Right cardiac atrium (tissue), 5 donors: ENCODE measurements at regions not wholly inside any gene's neighbourhood (a gene's known extent, or its start where the extent isn't known, plus 50 kb on each side); places are given as distances from the start of the nearest gene placed in this dataset.
"Not testable (repeated sequence)": the region's sequence is repeated elsewhere in the genome, so short reads cannot be mapped to it uniquely, and the experiment has no call there.

ENCODE experiments used
- ATAC-seq, 2 donors: fragments of 200-7000 bp; cut with Tn5 transposase; one replicate each; pipeline versions ENCODE4 v1.8.0 to v1.9.1; 2020; ENCODE audit warnings: moderate library complexity in 2 of 2, mild to moderate bottlenecking in 1 of 2
- DNase-seq, 3 donors: peaks; one replicate each; pipeline ENCODE4 v3.0.0-alpha.2; 2020
- H3K27ac ChIP-seq: one replicate; pipeline ENCODE4 v1.5.1; 2013; ENCODE audit warnings: mild to moderate bottlenecking, low read length, control low read depth, moderate library complexity
- H3K27me3 ChIP-seq: one replicate; pipeline ENCODE4 v1.6.1; 2013; ENCODE audit not compliant: control insufficient read depth, insufficient read depth
- H3K4me1 ChIP-seq: one replicate; pipeline ENCODE4 v1.6.1; 2013; ENCODE audit warnings: low read length; ENCODE audit not compliant: control insufficient read depth, insufficient read depth
- H3K4me3 ChIP-seq: one replicate; pipeline ENCODE4 v1.5.1; 2013; ENCODE audit warnings: low read length, control low read depth
- H3K9me3 ChIP-seq: one replicate; pipeline ENCODE4 v1.6.1; 2013; ENCODE audit warnings: low read length; ENCODE audit not compliant: control insufficient read depth
- WGBS: extraction: QIAGEN DNeasy Blood & Tissue Kit; methylation state at CpG from one replicate; pipeline ENCODE4 v1.1.7; 2013; 5-methylcytosine and 5-hydroxymethylcytosine counted together
- intact Hi-C, 4 donors: fragments of 100-400 bp; cut with DNase I; formaldehyde crosslinking; loops; one replicate each; pipeline versions ENCODE4 v1.11.0 to v1.14.0; 2022 to 2023
- donor health status: healthy with polysubstance abuse.
- donor health status: DM: no; HTN: yes; CAD: no.
- donor health status: DM: no; HTN: no; CAD: no.
- donor health status: DM: no; HTN: yes; CAD: no; lungs with severe emphysema.
- donor health status: DM: yes; HTN: yes; CAD: no.

DNA sequence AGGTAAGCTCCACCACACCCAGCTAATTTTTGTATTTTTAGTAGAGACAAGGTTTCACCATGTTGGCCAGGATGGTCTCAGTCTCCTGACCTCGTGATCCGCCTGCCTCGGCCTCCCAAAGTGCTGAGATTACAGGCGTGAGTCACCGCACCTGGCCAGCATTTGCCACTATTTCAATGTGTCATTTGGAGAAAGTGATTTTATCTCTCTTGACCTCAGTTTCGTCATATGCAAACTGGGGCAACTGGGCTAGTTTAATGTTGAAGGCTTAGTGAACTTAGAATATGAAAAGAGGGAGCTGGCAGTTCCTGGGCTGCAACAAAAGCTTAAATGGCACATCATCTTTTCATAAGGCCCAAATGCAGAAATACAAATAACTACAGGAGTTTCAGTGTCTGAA is 88.6 kb upstream of the DYNAP start:
- H3K4me3 ChIP-seq, H3K27ac ChIP-seq, intact Hi-C loops, H3K27me3 ChIP-seq, ATAC-seq, DNase-seq, H3K4me1 ChIP-seq, H3K9me3 ChIP-seq: not testable (repeated sequence)
- WGBS = 89% methylated on average over 6 of the region's 6 CpGs

DNA sequence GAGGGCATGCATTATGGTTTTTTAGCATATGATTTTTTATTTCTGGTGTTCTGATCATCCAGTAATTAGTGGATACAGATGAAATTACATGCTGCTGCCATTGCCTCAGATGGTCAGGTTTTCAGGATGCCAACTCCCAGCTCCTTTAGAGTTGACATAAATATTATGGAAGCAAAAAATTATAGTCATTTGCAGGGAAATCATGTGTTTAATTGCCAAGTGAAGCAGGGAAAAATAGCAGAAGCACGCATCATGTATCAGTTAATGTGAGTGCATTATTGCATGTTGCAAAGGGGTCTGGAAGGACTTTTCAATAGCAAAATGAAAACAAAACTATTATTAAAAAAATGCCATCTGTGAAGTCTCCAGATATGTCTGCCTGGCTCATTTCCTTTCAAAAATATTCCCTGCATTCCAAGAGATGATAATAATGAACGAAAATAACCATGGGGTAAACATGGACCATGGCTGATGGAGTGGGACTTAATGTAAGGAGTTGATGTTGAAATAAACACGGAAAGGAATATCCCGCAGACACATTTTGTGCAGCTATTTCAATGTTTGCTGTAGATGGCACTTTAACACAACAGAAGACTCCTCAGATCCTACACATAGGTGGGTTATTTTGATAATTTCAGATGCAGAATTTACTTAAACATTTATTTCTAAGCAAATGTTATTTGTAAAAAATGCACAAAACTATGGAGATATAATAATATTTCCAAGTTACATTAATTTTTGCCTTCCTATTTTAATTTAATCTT is 87.7 kb upstream of the DYNAP start:
- 40% methylated on average over 4 of the region's 4 CpGs for WGBS
- DNase-seq = no peak
- no peak overlapping the region for H3K4me3 ChIP-seq
- no peaks in the 10 kb centered on the region for H3K4me1 ChIP-seq
- no peaks in the 10 kb centered on the region for H3K27me3 ChIP-seq
- intact Hi-C loops = no loop called here
- H3K9me3 ChIP-seq = no peaks in the 10 kb centered on the region
- H3K27ac ChIP-seq = no peak overlapping the region
- ATAC-seq = no peak

DNA sequence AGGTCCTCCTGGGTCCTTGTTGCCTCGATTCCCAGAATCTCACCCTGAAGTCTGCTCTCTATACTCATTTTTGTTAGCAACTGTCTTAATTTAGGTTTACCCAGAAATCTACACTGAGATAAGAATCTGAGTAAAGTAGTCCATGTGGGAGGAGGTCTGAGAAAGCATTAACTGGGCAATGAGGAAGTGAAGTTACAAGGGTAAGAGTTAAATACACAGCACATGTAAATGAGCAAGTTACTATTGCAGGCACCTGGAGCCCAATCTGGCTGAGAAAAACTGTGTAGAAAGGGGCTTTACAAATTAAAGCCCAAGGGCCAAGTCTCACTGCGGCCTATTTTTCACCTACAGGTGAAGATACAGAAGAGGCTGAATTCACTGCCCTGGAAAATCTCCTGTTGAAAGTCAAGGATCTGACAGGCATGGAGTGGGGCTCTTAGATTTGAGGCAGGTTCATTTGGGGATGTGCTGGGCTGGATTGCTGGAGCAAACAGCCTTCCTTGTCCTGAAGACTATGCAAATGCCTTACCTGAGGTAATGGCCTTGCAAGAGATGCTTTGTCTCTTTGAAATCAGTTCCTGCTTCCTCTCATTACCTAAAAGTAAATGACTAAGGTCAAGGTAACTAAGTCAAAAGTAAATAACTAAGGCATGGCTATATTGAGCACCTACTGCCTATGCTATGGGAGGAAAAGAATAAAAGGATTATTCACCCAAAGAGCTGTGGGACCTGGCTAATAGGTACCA is 84.4 kb upstream of the DYNAP start:
- ATAC-seq (no peak), DNase-seq (no peak)
- Histone ChIP-seq H3K9me3 (no peaks in the 10 kb centered on the region), H3K4me3 (no peak overlapping the region), H3K27me3 (no peaks in the 10 kb centered on the region), H3K27ac (no peak overlapping the region), H3K4me1 (no peaks in the 10 kb centered on the region)
- WGBS = 88% methylated on average over 2 of the region's 2 CpGs
- intact Hi-C loops = no loop called here

DNA sequence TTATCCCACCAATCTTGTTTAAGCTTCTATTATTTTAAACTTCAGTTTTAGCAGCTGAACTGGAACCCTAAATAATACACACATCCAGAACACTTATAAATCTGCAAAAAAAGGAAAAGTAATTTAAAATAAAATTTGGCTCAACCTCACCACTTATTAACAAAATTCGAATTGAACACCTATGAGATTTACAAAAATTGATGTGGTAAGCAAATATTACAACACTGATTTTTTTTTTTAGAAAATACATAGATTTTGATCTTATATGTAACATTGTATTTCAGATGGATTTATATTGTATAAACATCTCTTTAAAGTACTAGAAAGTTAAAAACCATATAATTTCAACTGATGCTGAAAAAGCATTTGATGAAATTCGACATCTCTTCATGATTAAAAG is 81.3 kb upstream of the DYNAP start:
- ATAC-seq (no peak), DNase-seq (no peak)
- no peaks in the 10 kb centered on the region for H3K9me3 ChIP-seq
- 65% methylated on average over 2 of the region's 2 CpGs for WGBS
- no peak overlapping the region for H3K4me3 ChIP-seq
- no peaks in the 10 kb centered on the region for H3K27me3 ChIP-seq
- H3K4me1 ChIP-seq = no peaks in the 10 kb centered on the region
- intact Hi-C loops = no loop called here
- H3K27ac ChIP-seq = no peak overlapping the region

DNA sequence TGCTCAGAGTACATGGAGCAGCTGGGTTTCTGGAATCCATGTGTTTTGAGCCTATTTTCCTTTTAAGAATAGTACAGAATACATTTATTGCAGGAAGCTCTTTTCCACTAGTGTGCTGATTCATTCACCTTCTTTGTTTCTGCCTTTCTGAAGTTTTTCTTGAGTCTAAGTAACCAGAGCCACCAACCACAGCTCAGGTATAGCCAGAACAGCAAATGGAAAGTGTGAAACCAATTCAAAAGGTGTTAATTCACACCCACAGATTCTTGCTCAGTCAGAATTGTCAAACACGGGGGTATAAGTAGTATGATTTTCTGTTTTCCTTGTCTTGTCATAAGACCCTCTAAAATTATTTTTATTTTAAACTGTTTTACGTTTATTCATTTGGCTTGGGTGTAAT is 75.9 kb upstream of the DYNAP start:
- ATAC-seq (no peak), DNase-seq (no peak)
- Histone ChIP-seq H3K27me3 (no peaks in the 10 kb centered on the region), H3K27ac (no peak overlapping the region), H3K4me1 (no peaks in the 10 kb centered on the region), H3K4me3 (no peak overlapping the region), H3K9me3 (no peaks in the 10 kb centered on the region)
- intact Hi-C loops = no loop called here
- WGBS = 57% methylated on average over 2 of the region's 2 CpGs

DNA sequence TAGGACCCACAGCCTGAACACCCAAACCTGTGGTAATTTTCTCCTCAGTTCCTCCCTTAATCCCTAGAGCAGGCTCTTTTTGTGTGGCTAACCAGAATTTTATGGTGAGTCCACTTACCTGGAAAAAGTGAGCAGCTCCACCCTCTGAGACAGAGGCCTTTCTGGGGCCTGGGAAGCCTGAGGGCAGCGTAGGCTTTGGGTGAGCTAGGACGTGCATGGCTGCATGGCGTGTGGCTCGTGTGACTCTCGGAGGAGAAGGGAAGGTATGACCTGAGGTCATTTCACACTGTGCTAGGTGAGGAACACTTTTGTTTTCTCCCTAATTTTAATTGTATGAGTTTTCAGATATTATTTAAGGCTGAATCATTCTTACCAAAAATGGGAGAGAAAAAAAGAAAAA is 73.5 kb upstream of the DYNAP start:
- ATAC-seq (no peak), DNase-seq (no peak)
- H3K27me3 ChIP-seq = no peaks in the 10 kb centered on the region
- no peak overlapping the region for H3K4me3 ChIP-seq
- H3K4me1 ChIP-seq = no peaks in the 10 kb centered on the region
- WGBS = 90% methylated on average over 5 of the region's 5 CpGs
- no peaks in the 10 kb centered on the region for H3K9me3 ChIP-seq
- intact Hi-C loops = no loop called here
- no peak overlapping the region for H3K27ac ChIP-seq

DNA sequence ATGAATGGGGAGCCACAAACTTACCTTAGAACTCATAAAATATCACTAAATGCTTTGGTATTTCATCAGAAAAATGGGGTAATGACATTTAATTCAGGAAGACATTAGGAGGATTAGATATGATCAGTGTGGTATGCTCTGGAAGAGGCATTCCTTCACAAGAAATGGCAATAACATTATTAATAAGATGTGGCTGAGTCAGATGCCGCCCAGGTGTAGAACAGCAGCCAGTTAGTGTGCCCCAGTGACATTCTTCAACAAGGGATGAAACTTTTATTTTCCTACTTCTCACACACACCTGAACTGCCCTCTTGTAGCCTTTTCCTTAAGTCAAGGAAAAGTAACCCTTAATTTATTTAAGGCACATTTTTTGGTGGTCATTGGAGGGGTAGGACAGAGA is 69.2 kb upstream of the DYNAP start:
- Histone ChIP-seq H3K27ac (no peak overlapping the region), H3K9me3 (no peaks in the 10 kb centered on the region), H3K27me3 (no peaks in the 10 kb centered on the region), H3K4me3 (no peak overlapping the region), H3K4me1 (no peaks in the 10 kb centered on the region)
- intact Hi-C loops = no loop called here
- DNase-seq (no peak), ATAC-seq (no peak)
- WGBS = 81% methylated on average over 1 of the region's 1 CpG

DNA sequence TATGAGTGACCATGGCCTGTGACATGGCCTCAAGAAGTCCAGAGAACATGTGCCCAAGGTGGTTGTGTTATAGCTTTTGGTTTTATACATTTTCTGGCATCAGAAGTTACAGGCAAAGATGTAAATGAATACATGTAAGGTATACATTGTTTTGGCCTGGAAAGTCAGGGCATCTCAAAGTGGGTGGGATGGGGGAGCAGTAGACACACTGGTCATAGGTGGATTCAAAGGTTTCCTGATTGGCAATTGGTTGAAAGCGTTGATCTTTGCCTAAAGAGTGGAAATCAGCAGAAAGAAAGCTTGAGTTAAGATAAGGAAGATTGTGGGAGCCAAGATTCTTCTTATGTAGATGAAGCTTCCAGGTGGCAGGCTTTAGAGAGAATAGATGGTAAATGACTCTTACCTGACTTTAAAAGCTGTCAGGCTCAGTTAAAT is 62.1 kb upstream of the DYNAP start:
- 31% methylated on average over 1 of the region's 1 CpG for WGBS
- no peak for ATAC-seq

DNA sequence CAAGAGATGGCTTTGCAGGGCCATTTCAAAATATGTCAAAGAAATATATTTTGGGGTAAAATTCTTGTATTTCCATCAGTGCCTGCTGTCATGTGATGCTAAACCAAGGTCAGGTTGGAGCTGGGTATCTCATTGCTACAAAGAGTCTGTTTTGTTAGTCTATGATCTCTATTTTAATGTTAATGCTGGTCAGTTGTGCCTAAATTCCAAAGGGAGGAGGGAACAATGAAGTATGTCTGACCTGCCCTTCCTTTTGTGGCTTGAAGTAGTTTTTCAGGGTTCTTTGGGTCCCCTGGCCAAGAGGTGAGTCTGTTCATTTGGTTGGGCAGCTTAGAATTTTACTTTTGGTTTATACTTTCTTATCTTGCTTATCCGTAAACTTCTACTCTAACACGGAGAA is 61.6 kb upstream of the DYNAP start:
- Histone ChIP-seq H3K27me3 (no peaks in the 10 kb centered on the region), H3K4me3 (no peak overlapping the region), H3K9me3 (peaks cover 2% of the 10 kb centered on the region), H3K4me1 (no peaks in the 10 kb centered on the region), H3K27ac (no peak overlapping the region)
- DNase-seq (no peak), ATAC-seq (no peak)
- WGBS = 41% methylated on average over 2 of the region's 2 CpGs
- intact Hi-C loops = no loop called here

More for the DNA sequence above, 62.1 kb upstream of the DYNAP start:
- H3K4me1 ChIP-seq = no peaks in the 10 kb centered on the region
- H3K27ac ChIP-seq = no peak overlapping the region
- H3K27me3 ChIP-seq = no peaks in the 10 kb centered on the region
- no peak for DNase-seq
- intact Hi-C loops = no loop called here
- H3K9me3 ChIP-seq = peaks cover 2% of the 10 kb centered on the region
- no peak overlapping the region for H3K4me3 ChIP-seq

DNA sequence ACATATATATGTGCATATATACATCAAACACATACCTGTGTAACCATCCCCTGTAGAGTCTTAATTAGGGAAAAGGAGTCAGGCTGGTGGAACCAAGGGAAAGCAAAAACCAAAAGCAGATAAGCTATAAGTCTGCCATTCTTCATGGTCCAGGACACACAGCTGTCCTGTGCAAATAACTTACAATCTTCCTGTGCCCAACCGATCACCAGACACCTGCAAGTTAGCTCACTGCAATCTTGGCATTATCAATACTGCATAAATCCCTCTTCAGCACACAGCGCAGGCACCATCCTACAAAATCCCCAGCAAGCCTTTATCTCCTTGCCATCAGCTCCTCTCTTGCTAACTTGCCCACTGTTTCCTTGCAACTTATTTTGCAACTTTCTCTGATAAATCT is 60.8 kb upstream of the DYNAP start:
- DNase-seq = no peak
- Histone ChIP-seq H3K4me3 (no peak overlapping the region), H3K4me1 (no peaks in the 10 kb centered on the region), H3K9me3 (peaks cover 2% of the 10 kb centered on the region), H3K27me3 (no peaks in the 10 kb centered on the region), H3K27ac (no peak overlapping the region)
- no peak for ATAC-seq
- WGBS = 45% methylated on average over 2 of the region's 2 CpGs
- intact Hi-C loops = no loop called here

DNA sequence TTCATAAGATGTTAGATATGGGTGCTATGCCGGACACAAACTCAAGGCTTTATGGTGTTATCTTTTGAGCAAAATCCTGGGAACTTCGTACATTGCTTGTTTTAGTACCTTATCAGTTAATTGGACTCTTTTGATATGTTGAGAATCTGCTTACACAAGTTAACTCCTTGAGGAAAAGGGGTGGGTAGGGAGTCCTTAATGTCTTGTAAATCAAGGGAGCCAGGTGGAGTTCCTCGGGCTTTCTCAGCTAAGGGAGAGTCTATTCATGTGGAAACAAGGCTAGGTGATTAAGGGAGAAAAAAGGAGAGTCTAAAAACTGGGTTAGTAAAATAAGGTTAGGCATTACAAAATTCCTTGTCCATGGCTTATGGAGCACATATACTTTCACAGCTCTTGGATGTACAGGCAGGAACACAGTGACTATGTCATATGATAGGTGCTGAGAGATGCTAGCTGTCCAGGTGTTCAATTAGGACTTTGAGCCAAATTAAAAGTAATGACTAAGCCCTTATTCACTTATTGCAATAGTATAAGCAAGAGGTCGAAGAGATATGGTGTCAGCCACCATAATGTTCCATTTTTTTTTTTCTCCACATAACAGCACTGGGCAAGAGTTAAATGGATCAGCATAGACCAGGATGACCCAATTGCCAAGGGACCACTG is 59.5 kb upstream of the DYNAP start:
- ATAC-seq = no peak
- no peak overlapping the region for H3K4me3 ChIP-seq
- no peaks in the 10 kb centered on the region for H3K4me1 ChIP-seq
- intact Hi-C loops = no loop called here
- no peaks in the 10 kb centered on the region for H3K27me3 ChIP-seq
- peaks cover 2% of the 10 kb centered on the region for H3K9me3 ChIP-seq
- 35% methylated on average over 4 of the region's 4 CpGs for WGBS
- DNase-seq = no peak
- H3K27ac ChIP-seq = no peak overlapping the region
